SK-N-MC (cell line): ENCODE measurements at regions not wholly inside any gene's neighbourhood (a gene's known extent, or its start where the extent isn't known, plus 50 kb on each side); places are given as distances from the start of the nearest gene placed in this dataset.

Experiments
- DNase-seq: peaks from one replicate; pipeline ENCODE4 v3.0.0-alpha.2; 2011; ENCODE audit warnings: low read depth, low spot score
- H3K27ac ChIP-seq: fragments of 200-600 bp; sonication (generic); 2 replicates; pipeline ENCODE4 v1.5.1; 2016; ENCODE audit warnings: mixed run types
- H3K36me3 ChIP-seq: fragments of 200-600 bp; sonication (generic); 2 replicates; pipeline ENCODE4 v1.6.1; 2017; ENCODE audit warnings: antibody characterized with exemption, low read length, mixed read lengths; ENCODE audit not compliant: insufficient read depth
- H3K4me3 ChIP-seq: fragments of 200-600 bp; sonication (generic); 2 replicates; pipeline ENCODE4 v1.5.1; 2016
- H3K9ac ChIP-seq: fragments of 200-600 bp; sonication (generic); 2 replicates; pipeline ENCODE4 v1.8.0; 2017; ENCODE audit warnings: mixed run types, mixed read lengths; ENCODE audit not compliant: insufficient read length
- H3K9me3 ChIP-seq: fragments of 200-600 bp; sonication (generic); 2 replicates; pipeline ENCODE4 v1.6.1; 2017; ENCODE audit warnings: low read depth, mild to moderate bottlenecking, antibody characterized with exemption, low read length, moderate library complexity, mixed read lengths
- EZH2 ChIP-seq: fragments of 200-600 bp; sonication (generic); IDR thresholded peaks from one replicate; pipeline ENCODE4 v1.6.1; 2017; ENCODE audit warnings: antibody characterized with exemption
- FOXP2 ChIP-seq: optimal IDR thresholded peaks from 2 replicates; pipeline ENCODE3; 2011; ENCODE audit warnings: mild to moderate bottlenecking, moderate library complexity; ENCODE audit not compliant: insufficient read depth; ENCODE audit errors: extremely low read length, control extremely low read depth
- POLR2AphosphoS5 ChIP-seq: IDR thresholded peaks from 2 replicates; pipeline ENCODE4 v1.6.1; 2012; ENCODE audit warnings: mild to moderate bottlenecking, low read depth, low read length, borderline replicate concordance

- Histone ChIP-seq H3K36me3 (no peaks in the 10 kb centered on the region), H3K9me3 (no peaks in the 10 kb centered on the region), H3K9ac (no peak overlapping the region), H3K4me3 (no peak overlapping the region), H3K27ac (no peak overlapping the region)
- DNase-seq, result no peak
- TF ChIP-seq POLR2AphosphoS5, result no peak
- TF ChIP-seq FOXP2, result no peak
- no peak for TF ChIP-seq EZH2
Measured at GRCh38 chr21:35198982-35199732, 150.1 kb upstream of the RUNX1 start.

- Histone ChIP-seq H3K9ac (no peak overlapping the region), H3K9me3 (no peaks in the 10 kb centered on the region), H3K4me3 (no peak overlapping the region), H3K27ac (no peak overlapping the region), H3K36me3 (no peaks in the 10 kb centered on the region)
- no peak for DNase-seq
- TF ChIP-seq FOXP2, result no peak
- no peak for TF ChIP-seq POLR2AphosphoS5
- TF ChIP-seq EZH2, result no peak
Measured at GRCh38 chr21:35198565-35198964, 149.5 kb upstream of the RUNX1 start.

- H3K36me3 ChIP-seq, result no peaks in the 10 kb centered on the region
- no peak overlapping the region for H3K27ac ChIP-seq
- no peak for TF ChIP-seq FOXP2
- TF ChIP-seq EZH2, result no peak
- TF ChIP-seq POLR2AphosphoS5, result no peak
- no peak for DNase-seq
- no peak overlapping the region for H3K9ac ChIP-seq
- no peak overlapping the region for H3K4me3 ChIP-seq
- H3K9me3 ChIP-seq, result no peaks in the 10 kb centered on the region
Measured at GRCh38 chr21:35197992-35198431, 148.9 kb upstream of the RUNX1 start.

GRCh38 chr21:35197191-35197590 lies 148.1 kb upstream of the RUNX1 start:
- Histone ChIP-seq H3K36me3 (no peaks in the 10 kb centered on the region), H3K27ac (no peak overlapping the region), H3K9me3 (no peaks in the 10 kb centered on the region), H3K9ac (no peak overlapping the region), H3K4me3 (no peak overlapping the region)
- no peak for DNase-seq
- TF ChIP-seq EZH2 (no peak), POLR2AphosphoS5 (no peak), FOXP2 (no peak)

GRCh38 chr21:35196128-35196527 lies 147.0 kb upstream of the RUNX1 start:
- Histone ChIP-seq H3K36me3 (no peaks in the 10 kb centered on the region), H3K4me3 (no peak overlapping the region)
- no peak for DNase-seq

GRCh38 chr21:35195232-35195631 lies 146.1 kb upstream of the RUNX1 start:
- no peak for DNase-seq
- no peak overlapping the region for H3K27ac ChIP-seq
- no peak overlapping the region for H3K4me3 ChIP-seq
- H3K9me3 ChIP-seq, result no peaks in the 10 kb centered on the region
- no peak overlapping the region for H3K9ac ChIP-seq
- H3K36me3 ChIP-seq, result no peaks in the 10 kb centered on the region
- TF ChIP-seq EZH2 (no peak), FOXP2 (no peak), POLR2AphosphoS5 (no peak)

More at GRCh38 chr21:35196128-35196527, 147.0 kb upstream of the RUNX1 start:
- Histone ChIP-seq H3K9me3 (no peaks in the 10 kb centered on the region), H3K27ac (no peak overlapping the region), H3K9ac (no peak overlapping the region)
- no peak for TF ChIP-seq POLR2AphosphoS5

GRCh38 chr21:35191754-35192153 lies 142.7 kb upstream of the RUNX1 start:
- Histone ChIP-seq H3K27ac (no peak overlapping the region), H3K9ac (no peak overlapping the region), H3K36me3 (no peaks in the 10 kb centered on the region), H3K9me3 (no peaks in the 10 kb centered on the region), H3K4me3 (no peak overlapping the region)
- no peak for DNase-seq
- TF ChIP-seq EZH2, result no peak
- TF ChIP-seq POLR2AphosphoS5, result no peak
- TF ChIP-seq FOXP2, result no peak

GRCh38 chr21:35191128-35191527 lies 142.0 kb upstream of the RUNX1 start:
- Histone ChIP-seq H3K9ac (no peak overlapping the region), H3K36me3 (no peaks in the 10 kb centered on the region), H3K4me3 (no peak overlapping the region), H3K9me3 (no peaks in the 10 kb centered on the region), H3K27ac (no peak overlapping the region)
- DNase-seq, result no peak
- TF ChIP-seq EZH2, result no peak
- no peak for TF ChIP-seq POLR2AphosphoS5
- no peak for TF ChIP-seq FOXP2
